ENCODE measurements at regions not wholly inside any gene's neighbourhood (a gene's known extent, or its start where the extent isn't known, plus 50 kb on each side); places are given as distances from the start of the nearest gene placed in this dataset.

DNA sequence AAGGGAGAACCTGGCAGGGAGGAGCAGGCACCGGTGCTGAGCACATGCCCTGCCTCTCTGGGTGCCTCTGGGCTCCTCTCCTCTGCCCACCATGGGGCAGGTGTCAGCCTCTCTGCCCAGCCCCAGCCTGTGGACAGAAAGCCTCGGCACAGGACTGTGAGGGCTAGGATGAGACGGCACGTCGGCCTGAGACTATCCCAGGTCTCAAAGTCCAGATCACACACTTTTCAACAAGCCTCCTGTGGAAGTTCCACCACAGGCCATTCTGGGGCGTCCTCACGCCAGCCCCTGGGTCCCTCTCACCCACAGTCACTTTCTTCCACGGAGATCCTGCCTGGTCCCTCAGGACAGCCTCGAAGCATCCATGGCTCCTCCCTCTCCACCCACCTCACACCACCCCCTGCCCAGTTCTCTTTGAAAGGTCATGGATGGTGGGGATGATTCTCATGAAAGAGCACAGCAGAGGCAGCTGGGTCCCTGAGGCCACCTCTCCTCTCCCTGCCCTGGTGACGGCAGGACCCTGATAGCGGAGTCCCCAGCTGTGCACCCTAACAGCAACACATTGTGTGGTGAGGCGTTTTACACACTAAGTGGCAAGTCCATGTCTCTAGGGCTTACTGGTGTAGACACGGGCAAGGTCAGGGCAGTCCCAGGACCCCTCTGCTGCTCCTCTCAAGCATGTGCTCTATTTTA lies 569.4 kb upstream of the SALL3 start:
- no peak for DNase-seq (ENCODE audit: low spot score)
- intact Hi-C loops (cut with micrococcal nuclease; ENCODE audit: unreplicated experiment): no loop called here
- H3K27me3 ChIP-seq (replicated peaks; ENCODE audit: insufficient read depth, low read depth, low read length, poor library complexity): no peaks in the 10 kb centered on the region
- CTCF ChIA-PET: no interaction called here
- H3K4me1 ChIP-seq (ENCODE audit: insufficient read depth, low read length, poor library complexity, severe bottlenecking): no peaks in the 10 kb centered on the region
- no peaks in the 10 kb centered on the region for H3K36me3 ChIP-seq (ENCODE audit: insufficient read depth, low read length, poor library complexity, severe bottlenecking)
- no TSS peak for BruUV-seq (replicated peaks)
- H3K27ac ChIP-seq (ENCODE audit: low read depth, low read length, poor library complexity, severe bottlenecking): no peak overlapping the region
- H3K9me3 ChIP-seq (ENCODE audit: low read depth, low read length, poor library complexity, severe bottlenecking): peaks cover 25% of the 10 kb centered on the region
- H3K4me3 ChIP-seq (ENCODE audit: low read depth, low read length, poor library complexity, severe bottlenecking): no peak overlapping the region
- no peak for TF ChIP-seq EZH2 (IDR thresholded peaks at IDR 0.05; ENCODE audit: borderline replicate concordance, low read depth, low read length, poor library complexity, severe bottlenecking)
- TF ChIP-seq, protein P1, sequence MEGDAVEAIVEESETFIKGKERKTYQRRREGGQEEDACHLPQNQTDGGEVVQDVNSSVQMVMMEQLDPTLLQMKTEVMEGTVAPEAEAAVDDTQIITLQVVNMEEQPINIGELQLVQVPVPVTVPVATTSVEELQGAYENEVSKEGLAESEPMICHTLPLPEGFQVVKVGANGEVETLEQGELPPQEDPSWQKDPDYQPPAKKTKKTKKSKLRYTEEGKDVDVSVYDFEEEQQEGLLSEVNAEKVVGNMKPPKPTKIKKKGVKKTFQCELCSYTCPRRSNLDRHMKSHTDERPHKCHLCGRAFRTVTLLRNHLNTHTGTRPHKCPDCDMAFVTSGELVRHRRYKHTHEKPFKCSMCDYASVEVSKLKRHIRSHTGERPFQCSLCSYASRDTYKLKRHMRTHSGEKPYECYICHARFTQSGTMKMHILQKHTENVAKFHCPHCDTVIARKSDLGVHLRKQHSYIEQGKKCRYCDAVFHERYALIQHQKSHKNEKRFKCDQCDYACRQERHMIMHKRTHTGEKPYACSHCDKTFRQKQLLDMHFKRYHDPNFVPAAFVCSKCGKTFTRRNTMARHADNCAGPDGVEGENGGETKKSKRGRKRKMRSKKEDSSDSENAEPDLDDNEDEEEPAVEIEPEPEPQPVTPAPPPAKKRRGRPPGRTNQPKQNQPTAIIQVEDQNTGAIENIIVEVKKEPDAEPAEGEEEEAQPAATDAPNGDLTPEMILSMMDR (conservative IDR thresholded peaks at IDR 0.05; ENCODE audit: low read depth, low read length): no peak
- POLR2A ChIA-PET (ENCODE audit: low non-redundant PET): no interaction called here

DNA sequence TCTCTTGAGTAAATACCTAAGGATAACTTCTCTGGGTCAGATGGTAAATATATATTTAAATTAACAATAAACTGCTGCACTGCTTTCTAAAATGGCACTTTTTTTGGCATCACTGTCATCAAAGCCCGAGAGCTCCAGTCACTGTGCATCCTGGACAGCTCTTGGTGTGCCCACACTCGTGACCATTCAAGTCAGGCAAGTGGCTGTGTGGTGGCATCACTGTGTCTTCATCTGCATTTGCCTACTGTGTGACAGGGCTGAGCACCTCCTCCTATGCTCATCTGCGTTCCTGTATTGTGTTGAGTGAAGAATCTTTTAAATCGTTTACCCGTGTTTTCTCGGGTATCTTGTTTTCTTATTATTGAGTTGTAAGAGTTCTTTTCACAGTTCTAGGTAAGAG lies 568.1 kb upstream of the SALL3 start:
- no TSS peak for BruUV-seq (replicated peaks)
- no peak for DNase-seq (ENCODE audit: low spot score)
- intact Hi-C loops (cut with micrococcal nuclease; ENCODE audit: unreplicated experiment): no loop called here
- Histone ChIP-seq H3K9me3 (ENCODE audit: low read depth, low read length, poor library complexity, severe bottlenecking) (peaks cover 31% of the 10 kb centered on the region), H3K4me1 (ENCODE audit: insufficient read depth, low read length, poor library complexity, severe bottlenecking) (no peaks in the 10 kb centered on the region), H3K36me3 (ENCODE audit: insufficient read depth, low read length, poor library complexity, severe bottlenecking) (no peaks in the 10 kb centered on the region), H3K27ac (ENCODE audit: low read depth, low read length, poor library complexity, severe bottlenecking) (no peak overlapping the region), H3K4me3 (ENCODE audit: low read depth, low read length, poor library complexity, severe bottlenecking) (no peak overlapping the region), H3K27me3 (replicated peaks; ENCODE audit: insufficient read depth, low read depth, low read length, poor library complexity) (no peaks in the 10 kb centered on the region)
- ChIA-PET POLR2A (ENCODE audit: low non-redundant PET) (no interaction called here), CTCF (no interaction called here)
- no peak for TF ChIP-seq EZH2 (IDR thresholded peaks at IDR 0.05; ENCODE audit: borderline replicate concordance, low read depth, low read length, poor library complexity, severe bottlenecking)
- TF ChIP-seq, protein P1 (conservative IDR thresholded peaks at IDR 0.05; ENCODE audit: low read depth, low read length): no peak

DNA sequence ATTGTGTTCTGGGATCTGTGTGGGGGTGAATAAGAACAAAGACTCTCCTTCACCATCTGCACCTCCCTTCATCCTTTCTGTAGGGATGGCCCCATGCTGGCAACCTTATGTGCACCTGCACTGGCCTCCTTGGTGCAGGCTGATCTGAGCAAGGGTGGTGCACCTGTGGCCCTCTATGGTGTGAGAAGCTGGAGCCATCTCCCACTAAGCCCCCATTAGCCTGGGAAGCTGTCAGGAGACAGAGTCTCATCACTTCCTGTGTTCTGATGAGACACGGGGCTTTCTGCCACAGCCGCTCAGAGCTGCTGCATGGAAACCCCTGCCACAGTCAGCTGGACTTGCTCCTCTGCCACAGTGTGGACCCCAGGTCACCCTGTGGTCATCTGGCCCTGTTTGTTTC lies 565.3 kb upstream of the SALL3 start:
- Histone ChIP-seq H3K4me1 (ENCODE audit: insufficient read depth, low read length, poor library complexity, severe bottlenecking) (no peaks in the 10 kb centered on the region), H3K27ac (ENCODE audit: low read depth, low read length, poor library complexity, severe bottlenecking) (no peak overlapping the region), H3K36me3 (ENCODE audit: insufficient read depth, low read length, poor library complexity, severe bottlenecking) (no peaks in the 10 kb centered on the region), H3K9me3 (ENCODE audit: low read depth, low read length, poor library complexity, severe bottlenecking) (peaks cover 31% of the 10 kb centered on the region), H3K4me3 (ENCODE audit: low read depth, low read length, poor library complexity, severe bottlenecking) (no peak overlapping the region), H3K27me3 (replicated peaks; ENCODE audit: insufficient read depth, low read depth, low read length, poor library complexity) (no peaks in the 10 kb centered on the region)
- ChIA-PET POLR2A (ENCODE audit: low non-redundant PET) (no interaction called here), CTCF (no interaction called here)
- DNase-seq (ENCODE audit: low spot score): no peak
- TF ChIP-seq, protein P1 (conservative IDR thresholded peaks at IDR 0.05; ENCODE audit: low read depth, low read length): no peak
- TF ChIP-seq EZH2 (IDR thresholded peaks at IDR 0.05; ENCODE audit: borderline replicate concordance, low read depth, low read length, poor library complexity, severe bottlenecking): no peak
- intact Hi-C loops (cut with micrococcal nuclease; ENCODE audit: unreplicated experiment): no loop called here
- BruUV-seq (replicated peaks): no TSS peak
